Uterus (tissue), 3 donors: ENCODE measurements at regions not wholly inside any gene's neighbourhood (a gene's known extent, or its start where the extent isn't known, plus 50 kb on each side); places are given as distances from the start of the nearest gene placed in this dataset.

Source experiments
- DNase-seq, 2 donors: peaks; one replicate each; pipeline ENCODE4 v3.0.0-alpha.2; 2019 to 2020
- H3K27ac ChIP-seq, 2 donors: fragments of 200-600 bp; sonication (generic); 1 replicate in 1 of 2; 2 replicates in 1 of 2; pipeline ENCODE4 v1.5.1; 2016 to 2018
- H3K27me3 ChIP-seq, 2 donors: fragments of 200-600 bp; sonication (generic); one replicate each; pipeline ENCODE4 v1.5.1; 2018 to 2019; ENCODE audit warnings: control low read depth in 1 of 2
- H3K36me3 ChIP-seq, 2 donors: fragments of 200-600 bp; sonication (generic); one replicate each; pipeline ENCODE4 v1.5.1; 2019; ENCODE audit warnings: control low read depth in 1 of 2
- H3K4me1 ChIP-seq, 2 donors: fragments of 200-600 bp; sonication (generic); one replicate each; pipeline ENCODE4 v1.5.1; 2018 to 2019; ENCODE audit warnings: control low read depth in 1 of 2
- H3K4me3 ChIP-seq, 2 donors: fragments of 200-600 bp; sonication (generic); 1 replicate in 1 of 2; 2 replicates in 1 of 2; pipeline ENCODE4 v1.5.1; 2018 to 2019; ENCODE audit warnings: mild to moderate bottlenecking in 1 of 2
- H3K9me3 ChIP-seq, 2 donors: fragments of 200-600 bp; sonication (generic); one replicate each; pipeline ENCODE4 v1.5.1; 2019; ENCODE audit warnings: control low read depth in 1 of 2
- POLR2A ChIP-seq, 2 donors: fragments of 450-650 bp; IDR thresholded peaks; one replicate each; pipeline ENCODE4 v1.6.1; 2016; ENCODE audit warnings: antibody characterized with exemption in 2 of 2, mild to moderate bottlenecking in 1 of 2, moderate library complexity in 1 of 2
- intact Hi-C: fragments of 100-400 bp; cut with DNase I; formaldehyde crosslinking; loops from one replicate; pipeline ENCODE4 v1.15.1; 2023; ENCODE audit warnings: low total_unique reads
- TF ChIP-seq, protein P1 (sequence below), 4 experiments: fragments of 200-600 bp in 2 of 4; fragments of 450-650 bp in 2 of 4; sonication (generic) in 2 of 4; IDR thresholded peaks; one replicate each; pipeline ENCODE4 v1.5.1; 2016 to 2019; ENCODE audit warnings: antibody characterized with exemption in 4 of 4, mild to moderate bottlenecking in 2 of 4, moderate library complexity in 1 of 4
- donor health status: DM: yes; HTN: yes; CAD: no.

- intact Hi-C loops: no loop called here
- Histone ChIP-seq H3K4me1 (no peaks in the 10 kb centered on the region), H3K9me3 (no peaks in the 10 kb centered on the region), H3K27ac (no peak overlapping the region), H3K4me3 (no peak overlapping the region), H3K27me3 (no peaks in the 10 kb centered on the region), H3K36me3 (no peaks in the 10 kb centered on the region)
- no peak for DNase-seq
- no peak for TF ChIP-seq POLR2A (IDR thresholded peaks at IDR 0.05)
- TF ChIP-seq, protein P1, sequence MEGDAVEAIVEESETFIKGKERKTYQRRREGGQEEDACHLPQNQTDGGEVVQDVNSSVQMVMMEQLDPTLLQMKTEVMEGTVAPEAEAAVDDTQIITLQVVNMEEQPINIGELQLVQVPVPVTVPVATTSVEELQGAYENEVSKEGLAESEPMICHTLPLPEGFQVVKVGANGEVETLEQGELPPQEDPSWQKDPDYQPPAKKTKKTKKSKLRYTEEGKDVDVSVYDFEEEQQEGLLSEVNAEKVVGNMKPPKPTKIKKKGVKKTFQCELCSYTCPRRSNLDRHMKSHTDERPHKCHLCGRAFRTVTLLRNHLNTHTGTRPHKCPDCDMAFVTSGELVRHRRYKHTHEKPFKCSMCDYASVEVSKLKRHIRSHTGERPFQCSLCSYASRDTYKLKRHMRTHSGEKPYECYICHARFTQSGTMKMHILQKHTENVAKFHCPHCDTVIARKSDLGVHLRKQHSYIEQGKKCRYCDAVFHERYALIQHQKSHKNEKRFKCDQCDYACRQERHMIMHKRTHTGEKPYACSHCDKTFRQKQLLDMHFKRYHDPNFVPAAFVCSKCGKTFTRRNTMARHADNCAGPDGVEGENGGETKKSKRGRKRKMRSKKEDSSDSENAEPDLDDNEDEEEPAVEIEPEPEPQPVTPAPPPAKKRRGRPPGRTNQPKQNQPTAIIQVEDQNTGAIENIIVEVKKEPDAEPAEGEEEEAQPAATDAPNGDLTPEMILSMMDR (IDR thresholded peaks at IDR 0.05): no peak
Observed at GRCh38 chr16:73356401-73357079, 308.6 kb upstream of the ZFHX3 start.

- Histone ChIP-seq H3K36me3 (no peaks in the 10 kb centered on the region), H3K27me3 (no peaks in the 10 kb centered on the region), H3K4me3 (no peak overlapping the region), H3K27ac (no peak overlapping the region), H3K4me1 (no peaks in the 10 kb centered on the region), H3K9me3 (no peaks in the 10 kb centered on the region)
- intact Hi-C loops: no loop called here
- TF ChIP-seq, protein P1 (IDR thresholded peaks at IDR 0.05): no peak
- no peak for TF ChIP-seq POLR2A (IDR thresholded peaks at IDR 0.05)
- no peak for DNase-seq
Observed at GRCh38 chr16:73355981-73356380, 308.1 kb upstream of the ZFHX3 start.

- intact Hi-C loops: no loop called here
Observed at GRCh38 chr16:73354434-73354833, 306.5 kb upstream of the ZFHX3 start.

GRCh38 chr16:73350707-73351452 is 303.0 kb upstream of the ZFHX3 start:
- H3K4me3 ChIP-seq: no peak overlapping the region
- H3K9me3 ChIP-seq: no peaks in the 10 kb centered on the region
- no peaks in the 10 kb centered on the region for H3K4me1 ChIP-seq
- no peaks in the 10 kb centered on the region for H3K36me3 ChIP-seq
- H3K27me3 ChIP-seq: no peaks in the 10 kb centered on the region
- intact Hi-C loops: no loop called here
- no peak for DNase-seq
- no peak for TF ChIP-seq POLR2A (IDR thresholded peaks at IDR 0.05)
- TF ChIP-seq, protein P1 (IDR thresholded peaks at IDR 0.05): no peak
- no peak overlapping the region for H3K27ac ChIP-seq

More at GRCh38 chr16:73354434-73354833, 306.5 kb upstream of the ZFHX3 start:
- TF ChIP-seq, protein P1 (IDR thresholded peaks at IDR 0.05): no peak
- no peak for TF ChIP-seq POLR2A (IDR thresholded peaks at IDR 0.05)
- Histone ChIP-seq H3K27me3 (no peaks in the 10 kb centered on the region), H3K4me3 (no peak overlapping the region), H3K4me1 (no peaks in the 10 kb centered on the region), H3K27ac (no peak overlapping the region), H3K9me3 (no peaks in the 10 kb centered on the region), H3K36me3 (no peaks in the 10 kb centered on the region)
- DNase-seq: no peak
